ENCODE measurements at regions not wholly inside any gene's neighbourhood (a gene's known extent, or its start where the extent isn't known, plus 50 kb on each side); places are given as distances from the start of the nearest gene placed in this dataset.
"Not testable (repeated sequence)": the region's sequence is repeated elsewhere in the genome, so short reads cannot be mapped to it uniquely, and the experiment has no call there.

DNA sequence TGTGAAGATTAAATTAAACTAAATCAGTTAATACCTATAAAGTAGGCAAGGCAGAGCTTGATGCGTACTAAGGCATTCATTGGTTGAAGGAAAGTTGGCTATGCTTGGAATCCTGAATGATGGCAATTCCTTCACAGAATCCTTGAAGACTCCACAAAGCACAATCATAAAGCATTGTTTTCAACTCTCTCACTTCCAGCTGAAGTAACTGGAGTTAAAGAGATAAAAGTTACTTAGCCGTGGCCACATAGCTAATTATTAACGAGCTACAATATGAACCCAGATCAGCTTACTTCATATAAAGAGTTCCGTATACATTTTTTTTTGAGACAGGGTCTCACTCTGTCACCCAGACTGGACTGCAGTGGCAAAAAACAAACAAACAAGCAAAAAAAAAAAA, 483.9 kb upstream of the DDX18 start:
- no peaks in the 10 kb centered on the region for H3K36me3 Mint-ChIP-seq (ENCODE audit: insufficient read depth)
- H3K4me1 Mint-ChIP-seq (ENCODE audit: low read depth) = no peaks in the 10 kb centered on the region
- no peak for DNase-seq
- peaks cover 5% of the 10 kb centered on the region for H3K9me3 Mint-ChIP-seq
- H3K4me3 Mint-ChIP-seq = no peak overlapping the region
- no peak for ATAC-seq
- no peaks in the 10 kb centered on the region for H3K27me3 Mint-ChIP-seq (ENCODE audit: low read depth)

DNA sequence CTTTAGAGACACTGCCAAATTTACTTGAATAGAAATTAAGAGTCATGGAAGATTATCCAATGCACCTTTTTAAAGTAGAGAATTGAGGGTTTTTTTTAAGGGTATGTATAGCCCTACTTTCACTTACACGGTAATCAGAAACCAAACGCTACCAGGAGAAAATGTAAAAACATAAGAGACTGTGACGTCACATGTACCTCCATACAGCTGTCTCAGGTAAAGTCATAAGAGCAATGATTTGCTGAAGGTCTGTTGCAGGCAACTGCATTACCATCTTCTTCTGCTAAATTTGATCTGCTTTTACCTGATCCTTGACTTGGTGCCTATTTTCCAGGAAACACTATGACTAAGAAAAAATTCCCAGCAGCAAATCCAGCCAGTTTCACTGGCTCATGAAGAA, 478.5 kb upstream of the DDX18 start:
- Mint-ChIP-seq H3K36me3 (ENCODE audit: insufficient read depth) (no peaks in the 10 kb centered on the region), H3K27me3 (ENCODE audit: low read depth) (no peaks in the 10 kb centered on the region), H3K4me3 (no peak overlapping the region), H3K4me1 (ENCODE audit: low read depth) (no peaks in the 10 kb centered on the region), H3K9me3 (peaks cover 3% of the 10 kb centered on the region)
- DNase-seq (no peak), ATAC-seq (no peak)

DNA sequence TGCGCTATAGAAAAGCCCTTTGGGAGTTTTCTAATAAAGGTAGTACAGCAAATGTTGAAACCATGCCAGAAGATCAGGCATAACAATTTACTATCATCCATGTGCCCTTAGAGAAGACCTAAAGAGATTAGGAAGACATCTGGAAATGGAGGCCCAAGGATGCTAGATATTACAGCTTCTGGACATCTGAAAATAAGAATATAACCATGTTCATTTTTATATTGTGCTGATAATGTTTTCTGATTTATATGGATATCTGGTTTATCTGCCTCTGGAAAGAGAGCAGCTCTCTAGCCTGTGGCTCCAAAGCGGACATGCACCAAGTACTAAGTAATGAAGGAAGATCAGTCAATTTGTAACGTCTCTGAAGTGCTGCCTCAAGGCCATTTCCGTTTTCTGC, 478.0 kb upstream of the DDX18 start:
- Mint-ChIP-seq H3K36me3 (ENCODE audit: insufficient read depth) (no peaks in the 10 kb centered on the region), H3K4me3 (no peak overlapping the region)

DNA sequence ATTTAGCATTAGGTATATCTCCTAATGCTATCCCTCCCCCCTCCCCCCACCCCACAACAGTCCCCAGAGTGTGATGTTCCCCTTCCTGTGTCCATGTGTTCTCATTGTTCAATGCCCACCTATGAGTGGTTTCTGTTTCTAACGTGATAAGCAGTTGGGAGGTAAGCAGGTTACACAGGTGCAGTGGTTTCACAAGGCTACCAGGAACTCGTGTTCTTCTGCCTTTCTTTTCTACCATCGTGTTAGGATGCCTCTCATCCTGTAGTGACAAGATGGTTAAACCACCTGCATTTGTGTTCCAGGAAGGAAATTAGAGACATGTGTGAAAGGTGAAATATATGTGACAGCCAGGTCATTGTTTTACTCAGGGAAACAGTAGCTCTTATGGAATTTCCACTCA, 476.5 kb upstream of the DDX18 start:
- H3K36me3 Mint-ChIP-seq (ENCODE audit: insufficient read depth); DNase-seq; ATAC-seq; H3K9me3 Mint-ChIP-seq; H3K4me3 Mint-ChIP-seq; H3K27me3 Mint-ChIP-seq (ENCODE audit: low read depth); H3K4me1 Mint-ChIP-seq (ENCODE audit: low read depth): not testable (repeated sequence)

More for the DNA sequence above, 478.0 kb upstream of the DDX18 start:
- DNase-seq (no peak), ATAC-seq (no peak)
- Mint-ChIP-seq H3K9me3 (peaks cover 6% of the 10 kb centered on the region), H3K4me1 (ENCODE audit: low read depth) (no peaks in the 10 kb centered on the region), H3K27me3 (ENCODE audit: low read depth) (no peaks in the 10 kb centered on the region)

DNA sequence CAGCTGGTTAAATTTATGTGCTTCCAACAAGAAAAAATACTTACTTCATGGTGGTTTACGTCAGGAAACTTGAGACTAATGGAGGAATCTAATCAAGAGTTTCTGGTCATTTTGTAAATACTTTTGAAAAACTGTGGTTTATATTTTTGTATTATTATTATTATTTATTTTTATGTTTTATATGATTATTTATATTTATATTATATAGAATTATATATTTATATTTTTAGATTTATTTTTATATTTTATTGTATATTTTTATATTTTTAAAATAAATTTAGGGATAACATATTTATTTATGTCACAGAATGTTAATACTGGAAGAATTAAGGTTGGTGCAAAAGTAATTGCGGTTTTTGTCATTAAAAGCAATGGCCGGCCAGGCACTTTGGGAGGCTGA, 474.5 kb upstream of the DDX18 start:
- DNase-seq (no peak), ATAC-seq (no peak)
- Mint-ChIP-seq H3K9me3 (peaks cover 6% of the 10 kb centered on the region), H3K4me1 (ENCODE audit: low read depth) (no peaks in the 10 kb centered on the region), H3K36me3 (ENCODE audit: insufficient read depth) (no peaks in the 10 kb centered on the region), H3K27me3 (ENCODE audit: low read depth) (no peaks in the 10 kb centered on the region), H3K4me3 (no peak overlapping the region)

DNA sequence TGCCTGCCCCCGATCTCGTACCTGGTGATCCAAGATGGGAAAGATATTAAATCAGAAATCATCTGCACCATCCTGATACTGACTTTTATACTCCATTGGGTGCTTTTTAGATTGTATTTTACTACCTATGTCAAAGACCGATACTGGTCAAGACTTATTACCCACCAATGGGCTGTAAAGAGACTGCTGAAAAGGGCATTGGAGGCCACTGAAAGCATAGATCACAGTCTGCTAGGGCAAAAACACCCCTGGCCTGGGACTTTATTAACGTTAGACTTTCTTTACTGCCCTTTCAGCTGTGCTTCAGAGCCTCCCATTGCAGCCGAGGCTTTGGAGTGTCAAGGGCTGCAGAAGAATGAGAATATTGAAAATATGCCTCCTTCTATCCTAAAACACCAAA, 472.8 kb upstream of the DDX18 start:
- H3K4me1 Mint-ChIP-seq (ENCODE audit: low read depth) = no peaks in the 10 kb centered on the region
- H3K27me3 Mint-ChIP-seq (ENCODE audit: low read depth) = no peaks in the 10 kb centered on the region

DNA sequence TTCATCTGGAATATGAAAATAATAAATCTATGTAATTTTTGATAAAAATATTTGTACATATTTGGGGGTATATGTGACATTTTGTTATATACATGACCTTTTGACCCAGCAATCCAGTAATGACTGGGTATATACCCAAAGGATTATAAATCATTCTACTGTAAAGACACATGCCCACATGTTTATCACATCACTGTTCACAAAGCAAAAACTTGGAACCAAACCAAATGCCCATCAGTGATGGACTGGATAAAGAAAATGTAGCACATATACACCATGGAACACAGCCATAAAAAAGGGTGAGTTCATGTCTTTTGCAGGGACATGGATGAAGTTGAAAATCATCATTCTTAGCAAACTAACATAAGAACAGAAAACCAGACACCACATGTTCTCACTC, 472.1 kb upstream of the DDX18 start:
- Mint-ChIP-seq H3K27me3 (ENCODE audit: low read depth) (no peaks in the 10 kb centered on the region), H3K9me3 (peaks cover 3% of the 10 kb centered on the region), H3K36me3 (ENCODE audit: insufficient read depth) (no peaks in the 10 kb centered on the region), H3K4me1 (ENCODE audit: low read depth) (no peaks in the 10 kb centered on the region), H3K4me3 (no peak overlapping the region)
- DNase-seq (no peak), ATAC-seq (no peak)

More for the DNA sequence above, 472.8 kb upstream of the DDX18 start:
- Mint-ChIP-seq H3K9me3 (peaks cover 4% of the 10 kb centered on the region), H3K4me3 (no peak overlapping the region), H3K36me3 (ENCODE audit: insufficient read depth) (no peaks in the 10 kb centered on the region)
- no peak for DNase-seq
- no peak for ATAC-seq

DNA sequence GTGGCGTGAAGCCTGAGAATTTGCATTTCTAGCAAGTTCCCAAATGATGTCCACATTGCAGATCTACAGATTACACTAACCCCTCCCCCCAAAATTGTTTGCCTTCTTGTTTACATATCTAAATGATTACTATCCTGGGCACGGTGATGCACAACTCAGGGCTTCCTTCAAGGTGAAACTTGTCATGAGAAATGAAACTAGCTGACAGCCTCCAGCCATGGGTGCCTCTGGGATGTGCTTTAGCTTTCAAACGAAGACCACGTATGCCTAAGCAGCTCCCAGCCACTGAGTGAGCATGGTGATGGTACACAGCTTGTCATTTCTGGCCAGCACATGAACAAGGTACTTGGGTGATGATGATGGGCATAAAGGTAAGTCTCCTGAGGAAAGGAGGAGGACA, 464.8 kb upstream of the DDX18 start:
- DNase-seq (no peak), ATAC-seq (no peak)
- Mint-ChIP-seq H3K4me3 (no peak overlapping the region), H3K36me3 (ENCODE audit: insufficient read depth) (no peaks in the 10 kb centered on the region), H3K9me3 (peaks cover 13% of the 10 kb centered on the region), H3K27me3 (ENCODE audit: low read depth) (no peaks in the 10 kb centered on the region), H3K4me1 (ENCODE audit: low read depth) (no peaks in the 10 kb centered on the region)

DNA sequence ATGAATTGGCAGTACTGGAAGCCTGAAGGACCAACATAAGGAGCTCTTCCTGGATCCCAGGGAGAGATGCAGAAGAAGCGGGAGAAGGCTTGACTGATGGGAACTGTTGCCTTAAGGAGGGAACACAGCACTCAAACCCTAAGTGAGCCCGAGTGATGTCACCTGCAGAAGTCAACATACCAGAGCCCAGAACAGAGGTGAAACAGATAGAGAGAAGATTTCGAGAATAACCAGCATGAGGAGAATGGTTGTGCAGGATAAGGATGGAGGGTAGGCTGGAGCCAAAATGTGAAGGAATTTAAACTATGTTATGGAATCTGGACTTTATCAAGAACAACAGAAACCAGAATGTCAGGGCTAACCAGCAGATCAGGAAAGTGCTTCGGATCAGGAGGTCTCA, 463.1 kb upstream of the DDX18 start:
- Mint-ChIP-seq H3K27me3 (ENCODE audit: low read depth) (no peaks in the 10 kb centered on the region), H3K36me3 (ENCODE audit: insufficient read depth) (no peaks in the 10 kb centered on the region), H3K4me3 (no peak overlapping the region), H3K9me3 (peaks cover 13% of the 10 kb centered on the region), H3K4me1 (ENCODE audit: low read depth) (no peaks in the 10 kb centered on the region)
- no peak for DNase-seq
- no peak for ATAC-seq

DNA sequence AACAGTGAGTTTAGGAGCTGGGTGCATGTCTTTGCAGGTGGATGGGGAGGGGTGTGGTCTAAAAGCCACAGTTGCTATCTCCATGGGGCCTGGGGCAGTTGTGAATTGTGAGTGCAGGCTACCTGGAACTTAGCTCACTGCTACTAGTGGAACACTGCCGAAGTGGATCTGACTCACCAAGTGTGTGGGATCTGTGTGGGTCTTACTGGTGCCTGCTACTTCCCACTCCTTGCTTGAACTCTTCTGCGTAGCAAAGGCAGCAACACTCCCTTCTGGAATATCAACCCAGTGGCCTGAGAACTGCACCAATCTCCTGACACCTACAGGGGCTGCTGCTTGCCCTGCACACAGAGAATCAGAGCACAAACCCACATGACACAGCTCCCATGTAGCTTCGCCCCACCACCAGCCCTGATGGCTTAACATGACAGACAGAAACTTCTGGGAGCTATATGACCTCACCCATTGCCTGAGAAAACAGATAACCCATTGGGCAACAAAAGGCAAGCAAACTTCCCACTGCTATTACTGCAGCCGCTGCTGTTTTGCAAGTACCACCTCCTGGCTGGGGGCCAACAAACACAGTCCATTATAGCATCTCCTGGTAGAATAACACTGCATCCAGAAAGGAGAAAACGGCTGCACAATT, 455.1 kb upstream of the DDX18 start:
- Mint-ChIP-seq H3K4me3 (no peak overlapping the region), H3K36me3 (ENCODE audit: insufficient read depth) (no peaks in the 10 kb centered on the region)
- no peak for DNase-seq

DNA sequence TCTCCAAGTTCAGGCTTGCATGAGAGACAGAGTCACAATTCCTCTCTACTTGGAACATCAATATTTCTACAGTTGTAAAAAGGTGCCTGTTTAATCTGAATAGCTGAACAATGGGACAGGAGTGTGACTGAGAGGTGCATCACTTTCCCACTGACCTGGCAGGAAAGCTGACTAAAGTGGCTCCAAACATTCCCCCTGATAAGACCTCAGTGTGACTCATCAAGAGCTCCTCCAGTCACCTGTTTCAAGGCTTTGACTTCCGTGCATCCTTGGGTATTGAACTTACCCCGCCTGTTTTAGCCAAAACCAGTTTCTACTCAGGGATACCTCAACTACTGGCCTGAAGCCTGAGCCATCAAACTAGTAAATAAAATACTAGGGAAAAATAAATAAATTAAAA, 453.9 kb upstream of the DDX18 start:
- DNase-seq (no peak), ATAC-seq (no peak)
- Mint-ChIP-seq H3K36me3 (ENCODE audit: insufficient read depth) (no peaks in the 10 kb centered on the region), H3K27me3 (ENCODE audit: low read depth) (no peaks in the 10 kb centered on the region), H3K4me3 (no peak overlapping the region), H3K9me3 (peaks cover 21% of the 10 kb centered on the region), H3K4me1 (ENCODE audit: low read depth) (no peaks in the 10 kb centered on the region)

More for the DNA sequence above, 455.1 kb upstream of the DDX18 start:
- Mint-ChIP-seq H3K4me1 (ENCODE audit: low read depth) (no peaks in the 10 kb centered on the region), H3K27me3 (ENCODE audit: low read depth) (no peaks in the 10 kb centered on the region), H3K9me3 (peaks cover 21% of the 10 kb centered on the region)
- ATAC-seq = no peak

DNA sequence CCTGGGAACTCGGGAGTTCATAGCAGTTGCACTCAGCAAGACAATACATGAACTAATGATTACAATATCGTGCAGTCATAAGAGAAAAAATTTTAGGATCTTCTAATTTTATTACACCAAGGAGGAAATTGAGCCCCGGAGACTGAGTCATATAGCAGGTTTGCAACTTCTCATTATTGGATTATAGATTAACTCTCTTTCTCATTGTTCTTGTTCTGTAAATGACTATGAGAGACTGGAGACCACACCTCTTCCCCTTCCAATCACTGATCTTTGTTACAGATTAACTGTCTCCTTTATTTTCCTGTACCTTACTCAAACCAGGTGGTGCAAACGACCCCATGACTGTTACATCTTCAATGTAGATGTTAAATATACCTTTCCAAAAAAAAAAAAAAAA, 435.8 kb upstream of the DDX18 start:
- DNase-seq (no peak), ATAC-seq (no peak)
- no peaks in the 10 kb centered on the region for H3K4me1 Mint-ChIP-seq (ENCODE audit: low read depth)
- H3K9me3 Mint-ChIP-seq = peaks cover 4% of the 10 kb centered on the region
- no peaks in the 10 kb centered on the region for H3K36me3 Mint-ChIP-seq (ENCODE audit: insufficient read depth)
- H3K27me3 Mint-ChIP-seq (ENCODE audit: low read depth) = no peaks in the 10 kb centered on the region
- no peak overlapping the region for H3K4me3 Mint-ChIP-seq

DNA sequence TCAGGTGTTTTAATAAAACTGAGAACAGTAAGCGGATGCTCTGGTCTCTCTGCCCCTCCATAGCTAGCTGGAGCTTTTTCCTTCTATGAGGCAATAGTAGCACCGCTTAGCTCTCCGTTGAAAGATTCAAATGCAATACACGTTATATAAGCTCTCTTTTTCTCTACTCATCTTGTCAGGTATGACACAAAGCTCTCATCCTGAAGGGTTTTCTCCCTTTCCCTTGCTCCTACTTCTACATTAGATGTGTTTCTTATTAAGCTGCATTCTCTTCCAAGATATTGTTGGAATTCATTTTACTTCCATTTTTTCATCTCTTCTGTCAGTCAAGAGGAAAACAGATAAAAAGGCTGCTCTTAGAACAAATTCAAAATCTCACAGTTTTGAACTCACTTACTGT, 434.6 kb upstream of the DDX18 start:
- Mint-ChIP-seq H3K9me3 (peaks cover 8% of the 10 kb centered on the region), H3K4me3 (no peak overlapping the region), H3K27me3 (ENCODE audit: low read depth) (no peaks in the 10 kb centered on the region), H3K36me3 (ENCODE audit: insufficient read depth) (no peaks in the 10 kb centered on the region), H3K4me1 (ENCODE audit: low read depth) (no peaks in the 10 kb centered on the region)
- ATAC-seq (no peak), DNase-seq (no peak)

DNA sequence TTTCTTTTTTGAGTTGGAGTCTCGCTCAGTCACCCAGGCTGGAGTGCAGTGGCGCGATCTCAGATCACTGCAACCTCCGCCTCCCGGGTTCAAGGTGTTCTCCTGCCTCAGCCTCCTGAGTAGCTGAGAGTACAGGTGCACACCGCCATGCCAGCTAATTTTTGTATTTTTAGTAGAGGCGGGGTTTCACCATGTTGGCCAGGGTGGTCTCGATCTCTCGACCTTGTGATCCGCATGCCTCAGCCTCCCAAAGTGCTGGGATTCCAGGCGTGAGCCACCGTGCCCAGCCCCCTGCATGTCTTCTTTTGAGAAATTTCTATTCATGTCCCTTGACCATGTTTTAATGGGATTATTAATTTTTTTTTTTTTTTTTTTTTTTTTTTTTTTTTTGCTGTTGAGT, 430.5 kb upstream of the DDX18 start:
- not testable (repeated sequence) for ATAC-seq; H3K4me1 Mint-ChIP-seq (ENCODE audit: low read depth); H3K36me3 Mint-ChIP-seq (ENCODE audit: insufficient read depth); DNase-seq; H3K27me3 Mint-ChIP-seq (ENCODE audit: low read depth); H3K4me3 Mint-ChIP-seq
- peaks cover 18% of the 10 kb centered on the region for H3K9me3 Mint-ChIP-seq

DNA sequence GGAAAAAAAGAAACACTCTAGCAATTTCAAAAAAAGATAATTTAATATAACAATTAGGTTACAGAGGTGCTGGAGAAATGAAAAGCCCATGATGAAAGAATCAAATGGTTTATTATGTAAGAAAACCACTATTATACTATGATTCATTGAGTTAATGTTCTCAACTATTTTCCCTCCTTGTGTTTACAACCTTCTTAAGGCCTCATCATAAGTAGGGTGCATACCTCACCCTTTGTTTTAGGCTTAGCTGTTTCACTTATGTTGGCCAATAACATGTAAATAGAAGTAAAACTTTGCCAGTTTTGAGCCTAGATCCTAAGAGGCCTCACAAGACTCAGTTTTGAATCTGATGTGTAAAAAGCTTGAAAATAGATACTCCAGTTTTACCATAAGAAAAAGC, 418.3 kb upstream of the DDX18 start:
- DNase-seq (no peak), ATAC-seq (no peak)
- Mint-ChIP-seq H3K9me3 (peaks cover 23% of the 10 kb centered on the region), H3K36me3 (ENCODE audit: insufficient read depth) (no peaks in the 10 kb centered on the region), H3K4me1 (ENCODE audit: low read depth) (no peaks in the 10 kb centered on the region), H3K27me3 (ENCODE audit: low read depth) (no peaks in the 10 kb centered on the region), H3K4me3 (no peak overlapping the region)

DNA sequence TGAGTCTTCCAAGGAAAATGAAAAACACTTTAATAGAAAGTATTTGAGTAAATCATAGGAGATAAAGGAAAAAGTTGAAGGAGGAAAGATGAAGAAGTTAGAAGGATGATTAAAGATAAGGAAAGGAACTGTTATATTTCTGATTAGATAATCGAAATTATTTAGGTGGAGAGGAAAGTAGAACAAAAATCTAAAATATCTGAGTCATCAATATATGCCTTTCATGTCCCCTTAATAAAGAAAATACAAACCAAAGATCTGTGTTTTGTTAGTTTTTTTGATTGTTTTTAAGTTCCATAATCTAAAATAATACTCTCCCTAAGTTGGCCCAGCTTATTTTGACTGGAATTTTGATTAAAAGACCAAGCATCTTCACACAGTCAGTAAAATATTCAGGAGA, 412.9 kb upstream of the DDX18 start:
- ATAC-seq = no peak
- H3K4me3 Mint-ChIP-seq = no peak overlapping the region
- no peaks in the 10 kb centered on the region for H3K36me3 Mint-ChIP-seq (ENCODE audit: insufficient read depth)
- peaks cover 13% of the 10 kb centered on the region for H3K9me3 Mint-ChIP-seq
- H3K4me1 Mint-ChIP-seq (ENCODE audit: low read depth) = no peaks in the 10 kb centered on the region
- DNase-seq = no peak
- no peaks in the 10 kb centered on the region for H3K27me3 Mint-ChIP-seq (ENCODE audit: low read depth)

Measured in activated T-cell treated with anti-CD3 and anti-CD28 coated beads, Interleukin-2, amount 50 U/mL, for 4 hours (primary cell).